Stimulated activated CD4-positive, alpha-beta T cell treated with anti-CD3 and anti-CD28 coated beads, Interleukin-4, amount 100 ng/mL, for 24 hours (primary cell): ENCODE measurements at regions not wholly inside any gene's neighbourhood (a gene's known extent, or its start where the extent isn't known, plus 50 kb on each side); places are given as distances from the start of the nearest gene placed in this dataset.
"Not testable (repeated sequence)": the region's sequence is repeated elsewhere in the genome, so short reads cannot be mapped to it uniquely, and the experiment has no call there.

Experiments
- DNase-seq: peaks from one replicate; pipeline ENCODE4 v3.0.0-alpha.2; 2020

DNA sequence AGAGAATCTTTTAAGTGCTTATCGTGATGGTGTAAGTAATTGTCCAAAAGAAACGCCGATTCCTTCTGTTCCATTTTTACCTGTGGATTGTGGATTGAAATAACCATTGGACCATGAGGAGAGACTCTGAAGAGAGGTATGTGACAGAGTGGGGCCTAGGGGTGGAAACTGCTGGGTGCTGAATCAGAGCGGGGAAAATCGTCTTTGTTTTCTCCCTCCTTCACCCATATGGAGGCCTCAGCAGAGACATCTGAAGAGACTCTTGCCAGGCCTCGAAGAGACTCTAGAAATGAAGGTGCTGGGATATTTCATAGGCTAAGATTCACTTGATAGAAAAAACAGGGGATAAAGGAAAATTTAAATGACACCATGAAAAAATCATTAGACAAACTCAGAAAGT, 1327.0 kb downstream of the BRINP3 start:
- no peak for DNase-seq

DNA sequence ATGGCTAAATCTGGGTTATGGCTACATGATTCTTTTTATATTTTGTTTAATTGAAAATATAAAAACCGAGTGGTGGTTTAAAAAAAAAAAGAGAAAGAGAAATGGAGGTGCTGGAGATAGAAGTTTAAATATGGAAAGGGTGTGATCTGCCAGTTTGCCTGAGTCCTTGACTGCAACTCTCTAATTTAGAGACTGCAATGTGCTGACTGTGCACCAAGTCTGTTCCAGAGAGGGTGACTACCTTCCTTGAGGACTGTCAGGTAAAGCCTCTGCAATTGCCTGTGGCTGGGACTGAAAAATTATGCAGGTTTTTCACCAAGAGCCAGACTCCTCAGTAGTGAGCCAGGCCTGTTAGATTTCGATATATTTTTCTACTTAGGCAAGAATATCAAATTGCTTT, 1326.3 kb downstream of the BRINP3 start:
- DNase-seq = no peak

DNA sequence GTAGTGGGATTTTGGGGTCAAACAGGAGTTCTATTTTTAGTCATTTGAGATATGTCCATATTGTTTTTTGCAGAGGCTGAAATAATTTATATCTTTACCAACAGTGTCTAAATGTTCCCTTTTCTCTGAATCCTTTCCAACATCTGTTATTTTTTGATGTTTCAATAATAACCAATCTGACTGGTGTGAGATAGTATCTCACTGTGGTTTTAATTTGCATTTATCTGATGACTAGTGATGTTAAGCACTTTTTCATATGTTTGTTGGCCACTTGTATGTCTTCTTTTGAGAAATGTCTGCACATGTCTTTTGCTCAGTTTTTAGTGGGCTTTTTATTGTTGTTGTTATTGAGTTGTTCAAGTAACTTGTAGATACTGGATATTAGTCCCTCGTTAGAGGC, 1325.0 kb downstream of the BRINP3 start:
- DNase-seq = no peak

DNA sequence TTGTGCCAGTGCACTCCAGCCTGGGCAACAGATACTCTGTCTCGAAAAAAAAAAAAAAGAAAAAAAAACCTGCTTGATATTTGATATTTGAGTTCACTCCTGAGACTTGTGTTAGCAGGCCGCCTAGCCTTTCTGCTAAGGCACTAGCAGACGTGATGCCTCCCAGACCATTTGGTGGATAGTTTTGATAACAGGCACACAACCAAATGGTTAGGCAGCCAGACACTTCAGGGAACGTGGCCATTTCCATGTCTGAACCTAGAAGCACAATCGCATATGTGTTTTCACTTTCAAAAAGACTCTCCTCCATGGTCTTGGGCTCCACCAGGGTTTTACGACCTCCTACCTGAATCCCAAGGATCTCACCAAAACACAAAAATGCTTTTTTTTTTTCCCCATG, 1319.5 kb downstream of the BRINP3 start:
- no peak for DNase-seq

DNA sequence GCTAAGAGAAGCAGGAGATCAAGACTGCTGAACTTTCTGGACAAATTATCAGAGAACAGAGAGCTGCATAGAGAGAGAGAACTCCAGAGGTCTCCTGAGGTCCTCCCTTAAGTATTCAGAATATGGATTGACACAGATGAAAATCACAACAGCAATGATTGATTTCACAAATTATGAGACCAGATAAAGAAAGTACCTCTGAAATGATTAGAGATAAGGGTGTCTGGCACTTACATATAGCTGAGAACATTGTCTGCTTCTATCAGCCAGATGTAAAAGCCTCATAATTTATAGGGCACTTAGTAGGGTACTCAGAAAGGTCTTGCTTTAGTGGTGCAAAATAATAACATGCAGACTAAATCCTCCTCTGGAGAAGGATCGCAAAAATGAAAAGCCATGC, 1301.8 kb downstream of the BRINP3 start:
- DNase-seq = no peak

DNA sequence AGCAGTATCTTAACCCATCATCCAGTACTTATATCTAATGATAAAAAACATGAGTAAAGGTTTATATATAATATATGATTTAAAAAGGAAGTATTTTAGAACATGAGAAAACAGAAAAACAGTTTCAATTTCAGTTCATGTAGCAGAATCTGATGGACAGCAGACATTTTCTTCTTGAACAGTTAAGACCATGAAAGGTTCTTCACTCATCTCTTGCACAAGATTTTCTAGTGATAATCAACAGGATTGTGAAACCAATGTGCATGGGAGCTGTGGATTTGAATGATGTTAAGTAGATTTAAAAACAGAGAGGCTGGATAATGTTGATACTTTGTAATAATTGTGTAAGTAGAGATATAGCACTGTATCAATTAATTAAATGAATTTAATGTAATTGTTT, 1297.6 kb downstream of the BRINP3 start:
- DNase-seq = no peak

DNA sequence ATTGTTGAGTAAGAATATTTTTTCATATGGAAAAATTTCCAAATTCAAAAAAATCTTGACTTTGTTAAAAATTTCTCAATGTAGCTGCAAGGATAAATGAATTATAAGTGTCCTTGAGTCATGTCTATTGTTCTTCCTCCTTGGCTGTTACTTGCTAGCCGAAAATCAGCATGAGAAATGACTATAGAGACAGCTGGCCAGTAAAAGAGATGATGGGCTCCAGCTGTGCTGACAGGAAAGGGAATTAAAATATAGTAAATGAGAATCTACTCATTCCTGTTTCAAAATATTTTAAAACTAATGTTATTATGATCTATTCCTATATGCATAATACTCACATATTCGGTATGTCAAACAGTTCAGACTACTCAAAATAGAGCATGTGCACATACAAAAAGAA, 1292.6 kb downstream of the BRINP3 start:
- no peak for DNase-seq

DNA sequence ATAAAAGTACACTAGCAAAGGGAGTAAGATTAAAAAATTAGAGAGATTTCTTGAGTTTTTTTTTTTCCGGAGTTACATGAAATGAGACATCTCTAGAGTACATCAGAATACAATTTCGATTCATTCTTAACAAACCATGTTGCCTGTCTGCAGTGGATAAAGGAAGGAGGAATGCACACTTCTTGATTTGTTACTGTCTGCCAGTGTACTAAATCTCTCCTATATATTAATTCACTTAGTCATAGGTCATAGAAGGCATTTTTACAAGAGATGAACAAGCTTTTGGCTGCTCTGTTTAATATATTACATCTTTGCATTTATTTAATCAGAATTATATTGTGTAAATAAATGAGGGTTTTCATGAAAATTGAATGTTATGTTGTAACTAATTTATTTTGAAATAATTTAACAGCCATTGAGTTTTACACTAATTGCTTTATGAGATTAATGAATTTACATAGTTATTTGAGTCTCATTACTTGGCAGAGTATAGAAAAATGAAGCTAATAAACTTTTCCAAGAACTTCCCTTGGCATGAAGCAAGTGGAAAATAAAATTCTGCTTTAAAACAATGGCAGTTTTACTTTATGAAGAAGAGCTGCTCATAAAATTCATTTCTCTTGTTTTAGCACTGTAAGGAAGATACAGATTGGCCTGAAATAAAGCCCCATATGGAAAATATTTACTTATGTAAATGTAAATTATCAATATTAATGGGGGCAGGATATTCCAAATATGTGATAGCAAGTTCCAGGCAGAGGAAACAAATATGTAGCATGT, 1284.7 kb downstream of the BRINP3 start:
- no peak for DNase-seq

DNA sequence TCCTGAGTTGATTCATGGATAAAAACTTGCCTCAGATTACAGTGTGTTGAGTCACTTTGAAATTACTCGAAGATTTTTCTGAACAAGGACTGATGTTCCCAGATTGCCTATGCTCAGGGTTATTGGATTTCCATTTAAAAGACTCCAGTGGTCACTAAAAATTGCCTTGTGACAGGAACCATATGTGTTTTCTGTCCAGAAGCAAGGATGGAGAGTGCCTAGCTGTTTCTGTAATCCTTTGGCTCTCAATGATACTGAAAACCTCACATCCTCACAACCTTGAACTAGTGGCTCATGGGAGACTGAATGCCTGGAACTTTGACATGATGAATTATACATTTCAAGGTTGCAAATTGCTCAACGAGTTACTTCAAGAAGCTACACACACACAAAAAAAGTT, 1271.8 kb downstream of the BRINP3 start:
- no peak for DNase-seq

DNA sequence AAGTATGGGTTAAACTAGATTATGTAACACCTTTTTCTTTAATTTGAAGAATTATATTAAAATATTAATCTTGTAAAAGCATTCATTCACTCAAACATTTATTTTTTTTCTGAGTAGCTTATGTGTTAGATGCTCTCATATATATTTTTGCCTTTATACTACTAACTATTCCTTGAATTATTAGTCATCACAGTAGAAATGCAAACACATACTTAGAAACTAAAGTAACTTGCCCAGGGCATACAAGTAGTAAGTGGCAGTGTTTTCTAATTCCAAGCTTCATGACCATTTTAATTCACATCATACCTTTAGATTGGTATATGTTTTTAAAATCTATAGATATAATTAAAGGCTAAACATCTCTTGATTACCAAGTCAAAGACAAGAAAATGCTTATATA, 1271.0 kb downstream of the BRINP3 start:
- DNase-seq = no peak

DNA sequence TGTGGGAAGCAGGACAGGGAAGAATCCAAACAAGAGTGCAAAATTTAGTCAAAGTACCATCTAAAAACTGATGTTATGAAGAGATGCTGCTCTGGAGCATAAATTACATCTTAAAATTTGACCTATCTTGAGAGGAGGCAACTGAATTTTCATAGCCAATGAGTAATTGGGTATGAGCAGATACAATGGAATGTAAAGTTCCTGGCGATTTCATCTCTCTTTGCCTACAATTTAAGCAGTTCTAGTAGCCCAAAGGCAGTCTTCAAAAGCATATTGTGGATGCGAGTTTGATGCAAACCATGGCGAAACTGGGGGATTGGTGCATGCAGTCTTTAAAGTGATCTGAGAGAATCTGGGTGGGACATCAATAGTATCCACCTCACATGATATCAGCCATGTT, 1265.9 kb downstream of the BRINP3 start:
- DNase-seq = no peak

DNA sequence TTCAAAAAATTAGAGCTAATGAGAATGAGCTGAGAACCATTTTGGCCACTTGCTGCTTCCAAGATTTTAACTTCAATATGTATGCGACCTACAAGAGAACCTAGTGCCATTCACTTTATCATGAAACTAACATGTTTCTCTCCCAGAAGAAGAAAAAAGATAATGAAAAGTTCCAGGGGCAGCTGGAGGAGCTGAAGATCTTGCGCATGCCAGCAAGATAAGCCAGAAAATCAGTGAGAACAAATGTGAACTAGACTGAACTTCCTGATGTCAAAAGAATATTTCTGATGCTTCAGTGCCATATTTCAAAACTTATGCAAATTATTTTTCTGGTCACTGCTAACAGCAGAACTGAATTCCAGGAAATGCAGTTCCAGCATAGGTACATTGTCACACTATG, 1265.1 kb downstream of the BRINP3 start:
- no peak for DNase-seq

DNA sequence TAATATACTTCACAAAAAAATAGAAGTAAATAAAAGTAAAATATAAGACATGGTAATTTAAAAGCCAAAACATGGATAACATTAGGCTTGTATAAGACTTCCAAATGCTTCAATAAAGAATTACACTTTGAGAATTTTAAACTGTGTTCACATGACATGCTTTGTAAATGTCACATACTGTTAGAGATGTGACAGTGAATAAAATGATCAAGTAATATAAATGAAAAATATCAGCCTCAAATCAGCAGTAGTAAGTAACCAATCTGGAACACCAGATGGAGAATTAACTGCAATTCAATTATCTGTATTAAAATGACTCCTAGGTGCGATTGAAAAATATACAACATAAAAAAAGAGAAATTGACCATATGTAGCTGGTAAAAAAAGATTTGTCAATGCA, 1260.8 kb downstream of the BRINP3 start:
- DNase-seq = no peak

DNA sequence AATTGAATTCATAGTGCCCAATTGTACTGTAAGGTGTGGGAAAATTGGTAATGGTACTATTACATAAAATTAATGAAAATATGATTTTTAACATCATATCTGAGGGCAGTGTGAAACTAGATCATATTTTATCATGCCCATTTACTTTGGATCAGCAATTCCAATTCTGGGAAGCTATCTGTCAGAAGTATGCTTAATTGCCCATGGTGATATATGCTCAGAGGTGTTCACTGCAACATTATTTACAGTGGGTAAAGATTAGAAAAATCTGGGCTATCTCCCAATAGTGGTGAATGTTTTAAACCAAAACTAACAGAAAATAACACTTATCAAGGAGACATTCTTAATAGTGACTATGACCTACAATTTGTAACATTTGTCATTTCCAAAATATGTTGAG, 1260.0 kb downstream of the BRINP3 start:
- DNase-seq = no peak

DNA sequence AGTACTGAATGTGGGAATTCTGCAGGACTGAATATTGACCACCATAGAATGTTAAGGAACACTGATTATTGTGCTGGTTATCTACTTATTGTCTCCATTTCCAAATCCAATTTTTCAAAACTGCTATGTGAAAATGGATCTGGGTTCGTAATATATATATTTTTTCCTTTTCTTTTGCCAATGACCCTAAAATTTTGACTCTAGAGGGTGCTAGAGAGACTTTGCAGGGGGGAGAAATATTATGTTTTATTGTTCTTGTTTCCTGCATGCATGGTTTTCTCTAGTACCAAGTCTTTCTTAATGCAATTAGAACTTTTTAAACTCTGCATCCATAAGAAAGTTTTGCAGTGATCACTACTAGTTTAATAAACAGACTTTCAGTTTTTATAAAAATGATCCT, 1256.9 kb downstream of the BRINP3 start:
- no peak for DNase-seq

DNA sequence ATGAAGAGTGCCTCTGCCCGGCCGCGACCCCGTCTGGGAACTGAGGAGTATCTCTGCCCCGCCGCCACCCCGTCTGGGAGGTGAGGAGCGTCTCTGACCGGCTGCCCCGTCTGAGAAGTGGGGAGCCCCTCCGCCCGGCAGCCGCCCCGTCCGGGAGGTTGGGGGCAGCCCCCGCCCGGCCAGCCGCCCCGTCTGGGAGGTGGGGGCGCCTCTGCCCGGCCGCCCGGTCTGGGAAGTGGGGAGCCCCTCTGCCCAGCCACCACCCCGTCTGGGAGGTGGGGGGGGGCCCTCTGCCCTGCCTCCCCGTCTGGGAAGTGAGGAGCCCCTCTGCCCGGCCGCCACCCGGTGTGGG, 1251.9 kb downstream of the BRINP3 start:
- DNase-seq = not testable (repeated sequence)

DNA sequence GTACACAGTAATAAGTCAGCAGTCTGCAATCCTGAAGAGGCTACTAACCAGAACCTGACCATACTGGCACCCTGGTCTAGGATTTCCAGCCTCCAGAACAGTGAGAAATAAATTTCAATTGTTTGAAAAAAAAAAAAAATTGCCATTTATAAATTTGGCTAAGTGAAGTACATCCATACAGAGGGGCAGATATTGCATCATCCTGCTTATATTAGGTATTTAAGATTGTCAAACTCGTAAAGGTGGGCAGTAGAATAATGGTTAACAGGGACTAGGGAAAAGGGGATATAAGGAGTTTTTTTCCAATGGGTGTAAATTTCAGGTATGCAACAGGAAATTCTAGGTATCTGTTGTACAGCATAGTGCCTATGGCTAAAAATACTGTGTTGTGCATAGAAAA, 1250.9 kb downstream of the BRINP3 start:
- DNase-seq = no peak

DNA sequence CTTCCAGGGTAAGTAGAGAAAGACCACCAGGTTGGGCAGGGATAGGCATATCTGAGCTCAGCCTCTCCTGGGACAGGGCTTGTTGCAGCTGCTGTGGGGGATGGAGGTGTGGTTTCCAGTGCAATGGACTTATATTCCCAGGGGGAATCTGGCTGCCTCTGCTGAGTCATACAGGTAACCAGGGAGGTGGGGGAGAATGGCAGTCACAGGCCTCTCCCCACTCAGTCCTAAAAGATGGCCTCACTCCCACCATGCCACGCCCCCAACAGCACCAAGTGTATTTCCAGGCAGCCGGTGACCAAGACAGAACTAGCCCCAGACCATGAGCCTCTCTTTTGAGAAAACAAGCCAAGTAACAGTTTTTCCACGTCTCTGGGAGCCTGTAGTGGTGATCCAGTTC, 1240.7 kb downstream of the BRINP3 start:
- no peak for DNase-seq

DNA sequence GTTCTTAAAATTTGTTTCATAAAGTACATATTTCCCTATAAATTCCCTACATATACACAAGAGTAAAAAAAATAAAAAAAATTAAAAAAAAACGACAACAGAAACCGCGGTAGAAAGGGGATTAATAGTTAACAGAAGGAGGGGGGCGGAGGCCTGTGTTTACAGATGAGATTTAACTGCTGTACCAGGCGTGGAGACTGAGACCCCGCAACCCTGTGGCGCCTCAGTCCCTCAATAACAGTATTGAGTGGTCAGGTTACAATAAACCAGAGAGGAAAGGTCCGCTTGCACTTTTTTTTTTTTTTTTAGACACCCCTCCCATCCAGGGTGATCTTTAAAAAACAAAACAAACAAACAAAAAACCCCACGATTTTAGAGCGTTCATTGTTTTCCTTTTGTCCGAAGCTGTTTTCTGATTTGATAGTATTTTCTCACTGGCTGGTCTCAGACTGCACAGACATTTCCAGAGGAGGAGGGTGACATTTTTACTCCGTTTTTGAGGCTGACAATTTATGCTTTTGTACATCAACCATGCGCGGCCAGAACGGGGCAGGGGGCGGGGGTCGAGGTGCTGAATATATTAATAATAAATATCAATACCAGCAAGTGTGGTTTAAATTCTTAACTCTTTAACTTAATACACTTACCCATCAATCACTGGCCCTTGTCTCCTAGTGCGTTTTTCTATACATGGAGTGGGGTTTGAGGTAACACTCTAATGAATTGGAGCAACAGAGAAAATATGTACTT, 1223.9 kb downstream of the BRINP3 start:
- no peak for DNase-seq

DNA sequence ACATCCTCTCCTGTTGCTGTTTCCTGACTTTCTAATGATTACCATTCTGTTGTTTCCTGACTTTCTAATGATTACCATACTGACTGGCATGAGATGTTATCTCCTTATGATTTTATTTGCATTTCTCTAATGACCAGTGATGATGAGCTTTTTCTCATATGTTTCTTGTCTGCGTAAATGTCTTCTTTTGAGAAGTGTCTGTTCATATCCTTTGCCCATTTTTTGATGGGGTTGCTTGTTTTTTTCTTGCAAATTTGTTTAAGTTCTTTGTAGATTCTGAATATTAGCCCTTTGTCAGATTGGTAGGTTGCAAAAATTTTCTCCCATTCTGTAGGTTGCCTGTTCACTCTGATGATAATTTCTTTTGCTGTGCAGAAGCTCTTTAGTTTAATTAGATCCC, 1216.5 kb downstream of the BRINP3 start:
- DNase-seq = not testable (repeated sequence)

DNA sequence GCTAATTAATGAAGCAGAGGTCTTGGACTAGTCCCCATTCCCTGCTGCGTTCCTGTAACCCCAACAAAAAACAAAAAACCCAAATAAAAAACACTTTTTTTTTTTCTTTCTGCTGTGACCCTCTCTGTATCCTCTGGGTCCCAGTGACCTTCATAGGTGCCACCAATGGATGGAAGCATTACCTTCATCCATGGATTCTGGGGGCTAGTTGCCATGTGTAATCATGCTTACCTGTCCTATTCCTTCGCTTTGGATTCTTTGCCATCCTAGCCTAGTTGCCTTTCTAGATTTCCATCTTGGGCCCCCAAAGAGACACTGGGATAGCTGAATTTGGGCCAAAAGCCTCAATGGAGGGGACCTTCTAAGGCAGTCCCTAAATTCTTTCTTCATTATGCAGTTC, 1208.7 kb downstream of the BRINP3 start:
- DNase-seq = no peak

DNA sequence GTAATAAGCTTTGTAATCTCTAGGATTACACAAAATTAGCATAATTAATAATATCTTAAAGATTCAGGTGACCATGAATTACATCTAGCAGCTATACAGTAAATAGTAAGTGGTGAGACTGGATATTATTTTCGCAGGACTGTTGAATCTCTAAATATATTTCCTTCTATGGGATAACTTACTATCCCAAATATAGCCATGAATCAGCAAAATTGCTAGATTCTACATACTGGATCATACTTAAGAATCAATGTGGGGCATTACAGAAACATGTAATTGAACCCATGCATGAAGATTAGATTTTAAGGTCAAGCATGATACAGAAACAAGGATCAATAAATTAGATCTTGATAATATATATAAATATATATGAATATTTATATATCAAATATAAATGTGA, 1203.4 kb downstream of the BRINP3 start:
- no peak for DNase-seq

DNA sequence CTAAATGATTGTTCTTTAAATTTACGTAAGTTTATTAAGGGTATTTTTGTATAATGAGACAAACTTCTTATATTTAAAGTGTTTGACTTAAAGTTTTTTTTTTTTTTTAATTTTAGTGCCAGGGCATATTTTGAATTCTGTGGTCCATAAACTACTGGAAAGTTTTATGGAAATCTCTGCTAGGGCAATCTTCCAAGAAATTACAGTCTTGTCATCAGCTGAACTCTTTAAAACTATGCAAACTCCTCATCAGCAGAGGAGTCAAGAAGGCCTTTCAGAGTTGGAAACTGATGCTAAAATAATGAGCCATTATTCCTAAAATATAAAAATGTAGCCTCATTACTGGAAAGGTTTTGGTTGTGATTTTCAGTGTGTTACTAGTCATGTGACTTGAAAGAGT, 1201.9 kb downstream of the BRINP3 start:
- no peak for DNase-seq

DNA sequence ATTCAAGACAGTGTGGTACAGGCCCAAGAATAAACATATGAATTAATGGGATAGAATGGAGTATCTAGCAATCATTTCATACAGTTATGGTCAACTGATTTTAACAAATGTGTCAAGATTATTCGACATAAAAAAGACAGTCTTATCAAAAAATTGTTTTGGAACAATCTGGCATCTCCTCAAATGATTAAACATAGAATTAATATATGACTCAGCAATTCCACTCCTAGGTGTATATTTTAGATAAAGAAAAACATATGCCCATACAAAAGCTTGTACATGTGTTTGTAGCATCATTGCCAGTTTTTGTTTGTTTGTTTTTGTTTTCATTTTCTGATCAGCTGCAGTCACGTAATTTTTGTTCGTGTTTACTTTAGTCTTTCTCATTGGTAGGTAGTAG, 1188.3 kb downstream of the BRINP3 start:
- DNase-seq = no peak

DNA sequence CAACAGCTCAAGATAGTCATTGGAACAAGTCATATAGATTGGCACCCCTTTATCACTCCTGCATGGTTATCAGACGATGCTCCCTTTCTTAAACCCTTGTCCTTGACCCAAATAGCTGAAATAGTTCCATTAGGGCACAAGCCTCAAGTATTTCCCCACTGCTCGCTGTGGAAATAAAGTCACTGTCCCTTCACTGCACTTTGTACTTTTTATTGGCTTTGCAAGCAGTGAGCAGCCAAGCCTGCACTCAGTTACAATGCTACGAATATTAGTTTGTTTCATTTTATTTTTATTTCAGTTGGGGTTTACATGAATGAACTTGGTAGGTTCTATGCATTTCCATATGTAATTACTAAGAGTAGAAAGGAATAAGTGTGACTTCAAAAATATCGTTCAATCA, 1176.4 kb downstream of the BRINP3 start:
- DNase-seq = no peak
